AG10803 (cell line): ENCODE measurements at regions not wholly inside any gene's neighbourhood (a gene's known extent, or its start where the extent isn't known, plus 50 kb on each side); places are given as distances from the start of the nearest gene placed in this dataset.

Experiments used
- DNase-seq: peaks from one replicate; pipeline ENCODE4 v3.0.0; 2010; ENCODE audit warnings: low read depth
- H3K4me3 ChIP-seq: 2 replicates; pipeline ENCODE4 v1.5.1; 2011; ENCODE audit warnings: mild to moderate bottlenecking, low read length, control low read depth
- TF ChIP-seq, protein P1 (sequence below): conservative IDR thresholded peaks from 2 replicates; pipeline ENCODE4 v1.5.1; 2011; ENCODE audit warnings: mild to moderate bottlenecking, low read length, control low read depth, inconsistent platforms

DNA sequence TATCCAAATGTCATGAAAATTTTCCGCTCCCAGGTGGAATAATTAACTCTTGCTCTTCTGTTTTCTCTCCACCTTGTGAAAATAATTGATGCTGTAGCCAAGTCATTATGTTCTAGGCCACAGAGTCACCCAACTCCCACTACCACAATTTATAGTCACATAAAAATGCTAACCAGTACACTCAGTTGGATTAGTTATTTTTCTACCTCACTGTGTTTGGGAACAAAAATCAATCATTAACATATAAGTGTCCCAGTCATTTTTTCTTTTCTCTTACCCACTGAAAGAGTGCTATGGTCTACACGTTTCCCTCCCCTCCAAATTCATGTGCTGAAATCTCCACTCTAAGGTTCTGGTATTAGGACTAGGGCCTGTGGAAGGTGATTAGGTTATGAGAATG lies 255.6 kb upstream of the LMCD1 start:
- H3K4me3 ChIP-seq: no peak overlapping the region
- TF ChIP-seq, protein P1, sequence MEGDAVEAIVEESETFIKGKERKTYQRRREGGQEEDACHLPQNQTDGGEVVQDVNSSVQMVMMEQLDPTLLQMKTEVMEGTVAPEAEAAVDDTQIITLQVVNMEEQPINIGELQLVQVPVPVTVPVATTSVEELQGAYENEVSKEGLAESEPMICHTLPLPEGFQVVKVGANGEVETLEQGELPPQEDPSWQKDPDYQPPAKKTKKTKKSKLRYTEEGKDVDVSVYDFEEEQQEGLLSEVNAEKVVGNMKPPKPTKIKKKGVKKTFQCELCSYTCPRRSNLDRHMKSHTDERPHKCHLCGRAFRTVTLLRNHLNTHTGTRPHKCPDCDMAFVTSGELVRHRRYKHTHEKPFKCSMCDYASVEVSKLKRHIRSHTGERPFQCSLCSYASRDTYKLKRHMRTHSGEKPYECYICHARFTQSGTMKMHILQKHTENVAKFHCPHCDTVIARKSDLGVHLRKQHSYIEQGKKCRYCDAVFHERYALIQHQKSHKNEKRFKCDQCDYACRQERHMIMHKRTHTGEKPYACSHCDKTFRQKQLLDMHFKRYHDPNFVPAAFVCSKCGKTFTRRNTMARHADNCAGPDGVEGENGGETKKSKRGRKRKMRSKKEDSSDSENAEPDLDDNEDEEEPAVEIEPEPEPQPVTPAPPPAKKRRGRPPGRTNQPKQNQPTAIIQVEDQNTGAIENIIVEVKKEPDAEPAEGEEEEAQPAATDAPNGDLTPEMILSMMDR: no peak
- no peak for DNase-seq

DNA sequence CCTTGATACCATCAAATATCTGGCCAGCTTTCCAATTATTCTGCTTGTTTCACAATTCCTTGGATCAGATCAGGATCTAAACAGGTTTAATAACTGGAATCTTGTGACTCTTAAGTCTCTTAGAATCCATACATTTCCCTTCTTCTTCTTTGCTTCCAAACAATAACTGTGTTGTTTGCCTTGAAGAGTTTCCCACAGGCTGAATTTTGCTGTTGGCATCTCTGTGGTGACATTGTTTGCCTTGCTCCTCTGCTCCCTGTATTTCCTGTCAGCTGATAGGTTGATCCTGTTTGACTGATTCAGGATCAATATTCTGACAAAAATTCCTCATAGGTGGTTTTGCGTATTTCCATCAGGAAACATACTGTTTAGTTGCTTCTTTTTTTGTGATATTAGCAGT lies 248.4 kb upstream of the LMCD1 start:
- TF ChIP-seq, protein P1: no peak
- no peak overlapping the region for H3K4me3 ChIP-seq
- DNase-seq: no peak

DNA sequence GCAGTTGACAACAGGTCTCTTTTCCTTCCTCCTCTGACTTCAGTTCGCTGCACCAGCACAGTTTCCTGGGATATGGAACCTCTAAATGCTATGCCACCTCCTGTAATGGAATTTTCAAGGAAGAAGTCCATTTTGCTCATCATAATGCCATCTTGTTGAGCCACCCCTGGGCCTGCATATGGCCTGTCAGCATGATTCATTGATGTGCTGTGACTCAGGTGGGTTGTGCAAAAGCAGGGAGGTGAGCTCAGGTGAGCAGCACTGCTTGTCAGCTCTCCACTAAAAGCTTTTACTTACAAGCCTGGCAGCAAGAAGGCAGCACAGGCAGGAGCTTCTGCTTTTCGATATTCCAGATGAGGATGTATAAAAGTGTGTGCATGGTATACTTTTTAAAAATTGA lies 247.1 kb upstream of the LMCD1 start:
- TF ChIP-seq, protein P1: no peak
- DNase-seq: no peak
- H3K4me3 ChIP-seq: no peak overlapping the region

DNA sequence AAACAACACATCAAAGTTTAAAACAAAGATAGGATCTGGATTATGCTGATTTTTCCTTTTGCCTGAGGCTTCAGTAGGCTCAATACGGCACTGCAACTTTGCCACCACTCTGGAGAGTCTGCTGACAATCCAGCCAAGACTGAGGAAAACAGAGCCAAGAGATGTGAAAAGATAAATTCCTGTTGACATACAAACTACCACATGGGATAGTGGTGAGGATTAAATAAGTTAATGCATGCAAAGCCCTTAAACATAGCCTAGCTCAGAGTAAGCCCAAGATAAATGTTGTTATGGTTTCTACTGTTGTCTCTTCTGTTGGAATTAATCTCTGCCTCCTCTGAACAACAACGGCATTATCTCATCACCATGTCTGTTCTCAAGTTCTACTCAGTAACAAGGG lies 245.9 kb upstream of the LMCD1 start:
- no peak for DNase-seq
- TF ChIP-seq, protein P1: no peak
- H3K4me3 ChIP-seq: no peak overlapping the region

DNA sequence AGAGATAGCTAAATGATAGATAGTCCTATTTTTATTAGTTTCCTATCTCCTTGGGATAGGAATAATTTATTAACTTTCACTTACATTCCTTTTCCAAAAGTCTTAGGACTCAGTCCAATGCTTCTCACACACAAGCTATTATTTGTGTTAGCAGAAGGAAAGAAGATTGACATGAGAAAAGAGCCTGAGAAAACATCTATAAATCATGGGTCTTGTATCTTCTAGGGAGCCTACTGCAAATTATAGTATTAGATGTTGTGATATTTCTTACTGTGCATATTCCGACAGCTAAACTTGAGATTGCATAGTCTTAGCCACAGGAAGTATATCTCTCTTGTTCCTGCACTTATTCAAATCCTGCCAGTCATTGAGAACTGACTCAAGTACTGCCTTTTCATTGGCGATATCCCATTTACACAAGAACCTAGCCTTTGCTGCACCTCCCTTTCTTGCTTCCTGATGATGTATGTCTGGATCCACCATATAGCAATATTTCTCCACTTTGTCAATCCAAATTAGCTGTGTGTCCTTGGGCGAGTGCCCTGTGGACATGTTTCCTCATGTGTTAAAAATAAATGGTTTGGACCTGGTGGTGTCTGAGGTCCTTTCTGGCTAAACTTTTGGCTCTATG lies 245.1 kb upstream of the LMCD1 start:
- H3K4me3 ChIP-seq: no peak overlapping the region
- DNase-seq: no peak
- TF ChIP-seq, protein P1: no peak

DNA sequence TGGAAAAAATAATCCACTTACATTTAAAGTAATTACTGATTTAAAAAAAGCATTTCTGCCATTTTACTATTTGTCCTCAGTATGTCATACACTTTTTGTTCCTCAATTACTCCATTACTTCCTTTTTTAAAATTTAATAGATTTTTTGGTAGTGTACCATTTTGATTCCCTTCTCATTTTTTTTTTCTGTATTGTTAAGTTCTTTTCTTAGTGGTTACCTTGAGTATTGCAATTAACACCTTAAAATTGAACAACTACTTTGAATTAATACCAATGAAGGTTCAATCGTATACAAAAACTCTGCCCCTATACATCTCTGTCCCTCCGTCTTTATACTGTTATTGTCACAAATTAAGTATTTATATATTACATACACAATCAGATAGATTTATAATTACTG lies 240.6 kb upstream of the LMCD1 start:
- no peak for DNase-seq
- TF ChIP-seq, protein P1: no peak
- H3K4me3 ChIP-seq: no peak overlapping the region

DNA sequence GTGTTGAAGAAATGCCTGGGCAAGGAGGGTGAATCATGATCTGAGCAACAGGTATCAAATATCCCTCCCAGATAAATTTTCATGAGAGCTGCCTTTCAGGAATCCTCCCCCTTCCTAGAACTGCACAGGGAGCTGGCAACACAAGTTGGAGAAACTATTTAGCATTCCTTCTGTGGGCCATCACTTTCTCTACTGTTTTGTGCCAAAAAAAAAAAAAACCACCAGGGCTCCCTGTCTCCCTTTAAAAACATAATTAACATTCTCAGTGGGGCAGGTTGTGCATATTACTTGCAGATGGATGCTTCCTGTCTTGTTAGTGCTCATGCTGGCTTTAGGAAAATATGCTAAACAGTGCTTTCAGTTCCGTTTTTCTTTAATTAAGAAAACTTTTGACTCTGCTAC lies 234.9 kb upstream of the LMCD1 start:
- TF ChIP-seq, protein P1: no peak
- DNase-seq: peak; percentile 11
- no peak overlapping the region for H3K4me3 ChIP-seq
